ENCODE measurements at regions not wholly inside any gene's neighbourhood (a gene's known extent, or its start where the extent isn't known, plus 50 kb on each side); places are given as distances from the start of the nearest gene placed in this dataset.
"Not testable (repeated sequence)": the region's sequence is repeated elsewhere in the genome, so short reads cannot be mapped to it uniquely, and the experiment has no call there.

DNA sequence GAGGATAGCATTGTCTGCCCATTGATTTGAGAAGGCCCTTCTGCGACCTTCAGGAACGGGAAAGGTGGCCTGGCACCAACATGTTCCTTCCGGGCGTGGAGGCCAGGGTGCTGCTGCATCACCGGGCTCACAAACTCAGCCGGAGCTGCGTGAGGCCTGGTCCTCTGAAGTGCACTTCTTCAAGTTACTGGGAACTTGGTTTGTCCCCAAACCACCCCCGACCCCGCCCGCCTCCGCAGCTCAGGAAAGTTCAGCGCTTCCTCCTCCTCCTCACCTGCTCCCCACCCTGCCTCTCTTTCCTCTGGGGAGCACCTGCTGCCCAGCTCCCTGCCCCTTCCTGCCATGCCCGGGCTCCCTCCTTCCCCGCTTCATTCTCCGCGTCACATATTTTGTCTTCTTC, 116.0 kb upstream of the LRPAP1 start:
- DNase-seq (ENCODE audit: low spot score), result no peak

DNA sequence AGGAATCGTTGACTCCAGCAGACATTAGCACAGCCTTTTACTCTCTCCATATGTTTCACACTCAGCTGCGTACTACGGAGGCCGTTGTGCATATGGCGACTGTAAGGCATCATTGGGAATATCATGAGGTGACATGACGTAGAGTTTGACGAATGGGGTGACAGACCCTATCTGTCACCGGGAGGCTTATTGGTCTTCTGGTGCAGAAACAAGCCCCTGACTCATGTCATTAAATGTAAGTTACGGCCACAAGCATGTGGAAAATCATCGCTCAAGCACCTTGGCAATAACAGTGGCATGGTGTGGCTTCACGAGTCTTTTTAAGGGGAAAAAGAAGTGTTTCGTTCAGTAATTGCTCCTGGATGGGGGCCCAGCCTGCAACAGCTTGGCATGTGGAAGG, 115.2 kb upstream of the LRPAP1 start:
- DNase-seq (ENCODE audit: low spot score), result no peak

GRCh38 chr4:3645711-3646679, 113.8 kb upstream of the LRPAP1 start:
- DNase-seq (ENCODE audit: low spot score), result no peak

DNA sequence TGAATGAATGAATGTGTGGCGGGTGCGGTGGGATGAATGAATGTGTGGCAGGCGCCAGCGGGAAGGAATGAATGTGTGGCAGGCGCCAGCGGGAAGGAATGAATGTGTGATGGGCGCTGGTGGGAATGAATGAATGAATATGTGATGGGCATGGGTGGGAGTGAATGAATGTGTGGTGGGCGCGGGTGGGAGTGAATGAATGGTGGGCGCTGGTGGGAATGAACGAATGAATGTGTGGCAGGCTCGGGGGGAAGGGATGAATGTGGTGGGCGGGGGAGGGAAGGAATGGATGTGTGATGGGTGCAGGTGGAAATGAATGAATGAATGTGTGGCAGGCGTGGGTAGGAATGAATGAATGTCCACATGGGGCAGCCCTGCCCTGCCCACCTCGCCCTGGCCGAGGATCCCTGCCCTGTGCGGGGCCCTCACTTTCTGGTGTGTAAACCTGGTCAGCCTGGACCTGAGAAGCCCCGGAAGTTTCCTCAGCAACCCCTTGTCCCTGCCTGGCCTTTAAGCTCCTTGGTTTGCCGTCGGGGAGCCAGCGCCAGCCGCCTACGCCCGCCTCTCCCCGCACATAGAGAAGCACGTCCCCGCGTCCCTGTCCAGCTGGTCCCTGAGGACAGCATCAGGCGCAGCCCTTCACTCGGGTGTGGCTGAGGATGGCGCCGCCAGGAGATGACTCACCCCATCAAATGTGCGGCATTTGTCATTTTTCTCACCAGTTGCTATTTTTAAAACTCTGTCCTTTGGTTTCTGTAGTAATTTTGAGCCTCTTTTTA, 112.8 kb upstream of the LRPAP1 start:
- no peak for DNase-seq (ENCODE audit: low spot score)

- DNase-seq (ENCODE audit: low spot score), result no peak
These were observed 111.6 kb upstream of the LRPAP1 start for GRCh38 chr4:3643518-3644433.

- no peak for DNase-seq (ENCODE audit: low spot score)
These were observed 110.7 kb upstream of the LRPAP1 start for GRCh38 chr4:3642806-3643517.

DNA sequence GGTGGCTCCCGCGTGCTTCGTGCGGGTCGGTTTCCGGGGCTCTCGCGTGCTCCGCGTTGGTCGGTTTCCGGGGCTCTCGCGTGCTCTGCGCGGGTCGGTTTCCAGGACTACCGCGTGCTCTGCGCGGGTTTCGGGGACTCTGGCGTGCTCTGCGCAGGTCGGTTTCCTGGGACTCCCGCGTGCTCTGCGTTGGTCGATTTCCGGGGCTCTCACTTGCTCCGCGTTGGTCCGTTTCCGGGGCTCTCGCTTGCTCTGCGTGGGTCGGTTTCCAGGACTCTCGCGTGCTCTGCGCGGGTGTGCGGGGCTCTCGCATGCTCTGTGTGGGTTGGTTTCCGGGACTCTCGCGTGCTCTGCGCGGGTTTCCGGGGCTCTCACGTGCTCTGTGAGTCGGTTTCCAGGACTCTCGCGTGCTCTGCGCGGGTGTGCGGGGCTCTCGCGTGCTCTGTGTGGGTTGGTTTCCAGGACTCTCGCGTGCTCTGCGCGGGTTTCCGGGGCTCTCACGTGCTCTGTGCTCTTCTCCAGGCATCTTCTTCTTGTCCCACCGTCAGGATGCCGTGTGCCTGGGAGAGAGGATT, 109.9 kb upstream of the LRPAP1 start:
- no peak for DNase-seq (ENCODE audit: low spot score)

- DNase-seq (ENCODE audit: low spot score), result no peak
These were observed 109.3 kb upstream of the LRPAP1 start for GRCh38 chr4:3641501-3641900.

- no peak for DNase-seq (ENCODE audit: low spot score)
These were observed 108.4 kb upstream of the LRPAP1 start for GRCh38 chr4:3640587-3640962.

DNA sequence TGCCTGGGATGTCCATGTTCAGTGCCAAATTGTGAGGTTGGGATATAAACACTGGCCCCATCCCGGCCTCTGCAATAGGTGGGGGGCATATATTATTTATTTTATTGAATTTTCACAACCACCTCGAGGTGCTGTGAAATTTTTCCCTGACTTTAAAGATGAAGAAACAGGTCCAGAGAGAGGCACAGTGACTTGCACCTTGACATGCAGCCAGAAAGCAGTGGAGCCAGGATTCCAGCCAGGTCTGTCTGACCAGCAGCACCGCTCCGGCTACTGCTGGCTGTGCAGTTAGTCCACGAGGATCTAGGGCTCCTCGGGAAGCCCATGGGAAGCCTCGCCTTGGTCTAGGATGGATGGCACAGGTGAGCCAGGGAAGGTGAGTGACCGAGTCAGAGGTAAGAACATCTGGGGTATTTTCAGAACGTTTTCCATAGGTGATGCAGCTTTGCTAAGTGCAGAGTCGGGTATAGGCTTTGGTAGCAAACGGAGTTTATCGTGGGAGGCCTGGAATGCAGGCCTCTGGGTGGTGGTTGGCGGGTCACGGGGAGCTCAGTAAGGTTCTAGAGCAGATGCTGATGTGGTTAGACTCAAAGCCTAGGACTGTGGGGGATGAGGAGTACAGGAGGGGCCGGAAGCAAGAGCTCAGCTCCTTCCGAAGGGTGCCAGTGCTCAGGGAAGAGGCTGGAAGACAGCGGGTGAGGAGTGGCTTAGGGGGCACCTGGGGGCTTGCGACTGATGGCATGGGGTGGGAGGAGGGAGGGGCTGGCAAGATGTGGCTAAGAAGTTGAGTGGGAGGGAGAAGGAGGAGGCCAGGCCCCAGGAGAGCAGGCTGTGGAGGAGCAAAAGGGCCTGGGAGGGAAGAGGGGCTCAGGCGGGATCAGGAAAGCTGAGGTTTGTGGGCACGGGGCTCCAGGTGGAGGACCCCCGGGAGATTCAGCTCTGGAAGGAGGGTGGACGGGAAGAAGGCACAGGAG, 107.7 kb upstream of the LRPAP1 start:
- DNase-seq (ENCODE audit: low spot score), result no peak

DNA sequence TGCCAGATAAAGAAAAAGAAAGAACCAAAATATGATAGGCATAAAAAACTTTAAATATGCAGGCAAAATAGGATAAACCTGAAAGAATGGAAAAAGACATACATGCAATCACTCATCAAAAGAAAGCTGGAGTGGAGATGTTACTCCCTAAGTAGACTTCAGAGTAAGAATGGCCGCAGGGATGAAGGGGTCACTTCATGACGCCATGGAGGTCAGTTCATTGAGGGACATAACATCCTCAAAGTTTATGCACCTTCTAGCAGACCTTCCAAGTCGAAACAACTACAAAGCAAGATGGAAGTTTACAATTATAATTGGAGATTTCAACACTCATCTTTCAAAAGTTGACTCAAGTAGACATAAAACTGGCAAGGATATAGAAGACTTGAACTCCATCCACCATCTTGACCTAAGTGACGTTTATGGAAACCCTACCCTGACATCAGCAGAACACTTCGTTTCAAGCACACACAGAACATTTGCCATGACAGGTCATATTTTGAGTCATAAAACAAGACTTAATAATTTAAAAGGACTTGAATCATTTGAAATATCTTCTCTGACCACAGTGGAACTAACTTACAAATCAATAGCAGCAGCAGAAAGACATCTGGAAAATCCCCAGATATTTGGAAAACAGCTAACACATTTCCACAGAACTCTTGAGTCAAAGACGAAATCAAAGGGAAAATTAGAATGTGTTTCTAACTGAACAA, 106.0 kb upstream of the LRPAP1 start:
- no peak for DNase-seq (ENCODE audit: low spot score)

DNA sequence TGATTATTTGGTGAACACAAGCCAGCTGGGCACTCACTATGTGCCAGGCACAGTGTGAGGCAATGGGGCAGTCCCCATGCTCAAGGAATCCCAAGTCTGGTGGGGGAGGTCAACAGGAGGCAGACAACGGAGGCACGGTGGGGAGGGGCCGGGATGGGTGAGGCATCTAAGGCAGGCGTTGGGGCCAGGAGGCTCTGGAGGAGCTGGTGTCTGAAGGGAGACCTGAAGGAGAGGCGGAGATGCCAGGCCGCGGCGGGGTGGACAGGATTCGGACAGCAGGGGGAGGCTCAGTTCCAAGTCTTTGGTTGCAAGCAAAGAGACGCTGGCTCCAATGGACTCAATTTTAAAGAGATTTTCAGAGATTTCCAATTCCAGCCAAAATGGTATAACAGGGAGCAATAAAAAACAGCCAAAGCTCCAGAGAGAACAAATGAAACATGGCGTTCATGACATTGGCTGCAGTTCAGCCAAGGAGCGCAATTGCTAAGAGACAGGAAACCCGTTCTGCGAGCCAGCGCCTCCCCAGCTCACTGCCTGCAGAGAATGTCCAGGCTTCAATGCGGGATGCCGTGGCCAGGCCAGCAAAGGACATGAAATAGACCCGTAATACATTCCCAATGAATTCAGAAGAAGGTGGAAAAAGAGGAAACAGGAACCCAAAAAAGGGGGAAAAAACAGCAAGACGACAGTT, 105.2 kb upstream of the LRPAP1 start:
- DNase-seq (ENCODE audit: low spot score), result no peak

- DNase-seq (ENCODE audit: low spot score), result no peak
These were observed 104.6 kb upstream of the LRPAP1 start for GRCh38 chr4:3636646-3637320.

- not testable (repeated sequence) for DNase-seq (ENCODE audit: low spot score)
These were observed 103.8 kb upstream of the LRPAP1 start for GRCh38 chr4:3636020-3636419.

GRCh38 chr4:3634894-3635820, 102.9 kb upstream of the LRPAP1 start:
- no peak for DNase-seq (ENCODE audit: low spot score)

DNA sequence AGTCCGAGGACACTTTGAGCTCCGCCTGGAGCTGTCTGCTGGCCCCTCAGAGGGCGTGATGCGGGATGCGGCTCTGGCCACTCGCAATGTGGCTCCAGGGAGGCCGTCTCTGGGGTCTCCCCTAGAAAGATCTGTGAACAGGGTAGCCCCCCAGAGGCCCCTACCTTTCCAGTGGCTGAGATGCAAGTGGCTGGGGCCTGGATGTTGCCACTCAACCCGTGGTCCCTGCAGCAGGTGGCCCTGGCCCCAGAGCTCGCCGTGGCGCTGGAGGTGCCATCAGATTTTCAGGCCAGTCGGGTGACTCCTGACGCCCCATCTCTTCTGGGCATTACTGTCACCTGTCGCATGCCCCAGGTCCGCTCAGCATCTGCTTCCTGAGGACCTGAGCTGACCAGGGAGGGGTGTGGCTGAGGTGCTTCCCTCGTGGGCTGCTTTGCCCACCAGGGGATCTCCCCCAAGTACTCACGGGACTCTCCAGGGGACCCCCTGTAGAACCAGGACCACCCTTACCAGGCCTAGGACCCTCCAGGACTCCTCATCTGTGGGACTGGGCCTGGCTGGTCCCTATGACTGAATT, 102.1 kb upstream of the LRPAP1 start:
- no peak for DNase-seq (ENCODE audit: low spot score)
